HG02870 (cell line): ENCODE measurements at regions not wholly inside any gene's neighbourhood (a gene's known extent, or its start where the extent isn't known, plus 50 kb on each side); places are given as distances from the start of the nearest gene placed in this dataset.
"Not testable (repeated sequence)": the region's sequence is repeated elsewhere in the genome, so short reads cannot be mapped to it uniquely, and the experiment has no call there.

ENCODE experiments used
- ATAC-seq: cut with Tn5 transposase; IDR thresholded peaks from one replicate; pipeline ENCODE4 v1.9.1; 2021; ENCODE audit warnings: mild to moderate bottlenecking, moderate library complexity; ENCODE audit not compliant: unreplicated experiment

- ATAC-seq, result no peak
Observed at GRCh38 chr1:213452501-213452900, 401.5 kb downstream of the RPS6KC1 start.

DNA sequence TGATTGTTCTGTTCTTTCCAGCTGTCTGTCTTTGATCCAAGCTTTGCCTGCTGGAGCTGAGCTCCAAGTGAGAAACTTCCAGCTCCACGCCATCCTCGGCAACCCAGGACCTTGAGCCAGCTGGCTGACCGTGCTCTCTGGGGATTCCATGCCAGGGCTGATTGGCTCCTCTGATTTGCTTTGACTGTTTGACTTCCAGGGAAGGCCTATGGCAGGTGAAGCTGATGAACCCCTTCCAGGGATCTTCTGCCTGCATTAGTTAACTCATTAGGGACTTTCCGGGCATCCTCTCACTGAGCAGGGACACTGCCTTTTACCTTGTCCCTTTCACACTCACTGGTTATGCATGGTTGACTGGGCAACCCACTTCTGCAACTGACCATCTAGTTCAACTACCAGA lies 406.1 kb downstream of the RPS6KC1 start:
- ATAC-seq, result no peak

- ATAC-seq, result no peak
Observed at GRCh38 chr1:213457733-213458132, 406.7 kb downstream of the RPS6KC1 start.

GRCh38 chr1:213462374-213462773 lies 411.3 kb downstream of the RPS6KC1 start:
- ATAC-seq, result not testable (repeated sequence)

DNA sequence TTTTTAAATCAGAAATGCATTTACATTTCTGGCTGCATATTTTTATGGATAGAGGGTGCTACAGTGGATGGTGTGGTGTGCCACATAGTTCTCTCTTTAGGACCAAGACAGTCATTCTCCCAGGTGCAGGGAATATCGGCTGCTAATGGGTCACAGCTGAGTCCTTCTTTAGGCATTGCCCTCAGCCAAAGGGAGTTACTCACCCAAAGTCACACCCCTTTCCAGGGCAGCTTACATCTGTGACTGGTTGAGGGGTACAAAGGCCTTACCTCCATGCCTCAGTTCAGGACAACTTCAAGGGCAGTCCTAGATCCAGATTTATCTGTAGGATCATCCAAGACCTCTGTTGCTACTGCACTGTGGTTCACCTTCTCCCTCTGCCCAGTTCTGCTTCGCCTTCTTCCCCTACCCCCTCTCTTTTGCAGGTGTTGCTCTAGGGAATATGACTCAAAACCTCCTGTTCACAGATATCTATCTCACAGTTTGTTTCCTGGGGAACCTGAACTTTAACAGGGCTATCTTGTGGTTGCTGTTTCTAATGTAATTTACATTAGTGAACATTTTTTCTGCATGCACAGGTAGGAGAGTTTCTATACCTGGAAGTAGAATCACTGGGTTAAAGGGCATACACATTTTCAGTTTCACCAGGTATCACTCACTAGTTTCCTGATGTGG lies 413.9 kb downstream of the RPS6KC1 start:
- no peak for ATAC-seq

DNA sequence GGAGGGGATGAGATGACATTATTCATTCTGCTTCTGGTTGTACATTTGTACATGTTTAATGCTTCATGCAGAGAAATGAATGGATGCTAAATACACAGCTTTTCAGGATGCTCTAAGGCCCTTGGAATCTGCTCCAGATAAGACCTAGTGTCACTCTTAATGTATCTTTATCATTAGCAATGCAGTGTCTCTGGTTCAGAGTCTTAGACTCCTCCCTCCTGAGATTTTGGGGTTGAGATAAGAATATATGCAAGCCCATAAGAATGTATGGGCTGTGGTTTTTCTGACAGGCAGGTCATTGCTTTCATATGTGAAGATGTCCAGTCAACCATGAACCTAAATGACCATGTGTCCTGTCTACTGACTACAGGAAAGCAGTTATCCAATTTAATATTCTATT lies 415.5 kb downstream of the RPS6KC1 start:
- ATAC-seq, result no peak

GRCh38 chr1:213474054-213474453 lies 423.0 kb downstream of the RPS6KC1 start:
- no peak for ATAC-seq

GRCh38 chr1:213481395-213481794 lies 430.4 kb downstream of the RPS6KC1 start:
- ATAC-seq, result no peak

DNA sequence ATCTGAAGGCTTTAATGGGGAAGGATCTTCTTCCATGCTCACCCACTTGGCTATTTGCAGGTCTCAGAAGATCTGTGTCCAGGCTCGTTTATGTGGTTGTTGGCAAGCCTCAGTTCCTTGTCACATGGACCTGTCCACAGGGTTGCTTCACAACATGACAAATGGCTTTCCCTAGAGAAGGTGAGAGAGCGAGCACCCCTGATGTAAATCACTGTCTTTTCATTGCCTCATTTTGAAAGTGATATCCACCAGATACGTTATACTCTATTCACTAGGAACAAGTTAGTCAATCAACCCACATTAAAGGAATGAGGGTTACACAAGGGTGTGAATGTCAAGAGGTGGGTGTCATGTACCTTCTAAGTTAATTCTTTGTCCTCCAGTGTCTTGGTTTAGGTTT lies 433.3 kb downstream of the RPS6KC1 start:
- no peak for ATAC-seq

DNA sequence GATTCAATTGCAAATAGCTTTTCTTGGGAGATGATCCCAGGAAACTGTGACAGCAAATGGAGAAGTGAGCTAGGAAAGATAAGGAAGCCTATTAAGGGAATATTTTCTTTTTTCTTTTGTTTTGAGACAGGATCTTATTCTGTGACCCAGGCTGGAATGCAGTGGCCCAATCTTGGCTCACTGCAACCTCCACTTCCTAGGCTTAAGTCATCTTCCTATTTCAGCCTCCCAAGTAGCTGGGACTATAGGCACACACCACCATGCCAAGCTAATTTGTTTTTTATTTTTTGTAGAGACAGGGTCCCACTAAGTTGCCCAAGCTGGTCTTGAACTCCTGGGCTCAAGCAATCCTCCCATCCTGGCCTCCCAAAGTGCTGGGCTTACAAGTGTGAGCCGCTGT lies 433.7 kb downstream of the RPS6KC1 start:
- ATAC-seq, result no peak

- no peak for ATAC-seq
Observed at GRCh38 chr1:213486488-213486887, 435.4 kb downstream of the RPS6KC1 start.

DNA sequence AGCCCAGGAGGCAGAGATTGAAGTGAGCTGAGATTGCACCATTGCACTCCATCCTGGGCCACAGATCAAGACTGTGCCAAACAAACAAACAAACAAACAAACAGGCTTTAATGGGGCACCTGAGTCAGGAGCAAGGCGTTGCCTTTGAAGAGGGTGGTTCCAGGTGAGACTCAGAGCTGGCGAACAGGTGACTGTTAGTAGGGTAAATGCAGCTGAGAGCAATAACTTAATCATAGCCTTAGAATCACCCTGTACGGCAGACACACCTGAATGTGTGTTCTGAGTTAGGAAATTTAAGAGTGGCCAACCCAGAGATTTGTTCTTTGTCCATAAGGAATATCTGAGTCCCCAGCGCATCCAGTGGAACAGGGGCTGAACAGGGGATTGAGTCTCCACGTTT lies 440.4 kb downstream of the RPS6KC1 start:
- no peak for ATAC-seq

- no peak for ATAC-seq
Observed at GRCh38 chr1:213492161-213493041, 441.4 kb downstream of the RPS6KC1 start.

GRCh38 chr1:213499444-213499843 lies 448.4 kb downstream of the RPS6KC1 start:
- ATAC-seq, result no peak

DNA sequence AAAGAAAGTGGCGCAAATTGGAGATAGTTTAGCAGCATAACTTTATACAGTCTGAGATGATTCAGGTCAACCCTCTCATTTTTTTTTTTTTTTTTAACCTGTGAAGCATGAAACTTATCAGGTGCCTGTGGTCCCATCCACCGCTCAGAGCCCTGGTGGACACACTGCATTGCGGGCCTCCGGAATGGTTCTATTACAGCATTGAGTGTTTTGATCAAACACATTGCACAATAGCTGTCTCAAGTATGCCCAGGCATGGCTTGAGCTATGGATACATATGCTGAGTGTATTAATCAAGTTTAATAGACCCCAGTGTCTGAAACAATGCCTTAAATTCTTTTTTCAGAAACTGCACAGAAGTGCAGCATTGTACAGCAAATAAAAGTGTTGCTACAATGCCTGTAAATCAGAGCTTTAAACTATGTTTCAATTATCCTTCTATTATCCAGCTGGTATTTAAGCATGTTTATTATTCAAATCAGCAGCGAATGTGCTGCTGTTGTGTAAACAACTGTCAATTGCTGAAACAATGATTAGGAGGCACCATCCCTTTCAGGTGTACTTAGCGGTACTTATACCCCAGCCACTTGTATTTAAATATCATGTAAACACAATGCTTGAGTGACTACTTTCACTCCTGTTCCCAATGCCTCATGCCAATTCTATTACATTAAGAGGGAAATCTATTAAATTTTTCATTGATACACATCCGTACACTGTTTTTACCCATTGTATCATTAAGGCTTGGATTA lies 456.6 kb downstream of the RPS6KC1 start:
- no peak for ATAC-seq

DNA sequence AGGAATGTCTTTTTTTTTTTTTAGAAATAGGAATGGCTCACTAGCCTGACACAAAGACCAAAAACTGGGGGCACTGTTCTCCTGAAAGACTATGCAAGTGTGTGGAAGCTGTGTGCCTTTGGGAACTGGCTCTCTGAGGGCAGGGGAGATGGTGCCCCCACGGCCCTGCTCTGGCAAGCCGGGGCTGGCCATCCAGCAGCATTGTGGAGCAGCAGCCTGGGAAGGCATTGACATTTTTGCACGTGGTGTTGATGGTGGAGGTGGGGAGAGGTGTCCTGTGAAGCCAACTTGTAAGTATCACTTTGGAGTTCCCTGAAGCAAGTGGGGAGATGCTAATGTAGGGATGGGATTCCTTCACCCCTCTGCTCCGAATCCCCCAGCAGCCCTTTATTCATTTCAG lies 460.1 kb downstream of the RPS6KC1 start:
- ATAC-seq, result no peak

DNA sequence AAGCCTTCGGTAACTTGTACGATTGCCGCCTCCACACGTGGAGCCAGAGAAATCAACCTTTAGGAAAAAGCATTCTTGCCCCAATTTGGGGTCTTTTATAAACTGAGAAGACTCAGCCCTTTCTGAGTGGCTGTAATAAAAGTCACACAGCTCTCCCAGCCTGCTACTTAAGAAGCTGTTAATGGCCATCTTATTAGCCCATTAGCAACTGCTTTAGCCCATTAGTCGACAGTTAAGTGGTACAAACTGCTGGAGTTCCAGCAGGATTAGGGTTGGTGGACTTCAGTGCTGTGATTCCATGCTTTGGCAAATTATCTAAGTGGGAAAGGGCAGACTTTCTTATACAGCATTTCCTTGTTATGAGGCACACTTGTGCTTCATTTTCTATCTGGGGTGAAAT lies 461.3 kb downstream of the RPS6KC1 start:
- ATAC-seq, result no peak

GRCh38 chr1:213513006-213513405 lies 462.0 kb downstream of the RPS6KC1 start:
- no peak for ATAC-seq

DNA sequence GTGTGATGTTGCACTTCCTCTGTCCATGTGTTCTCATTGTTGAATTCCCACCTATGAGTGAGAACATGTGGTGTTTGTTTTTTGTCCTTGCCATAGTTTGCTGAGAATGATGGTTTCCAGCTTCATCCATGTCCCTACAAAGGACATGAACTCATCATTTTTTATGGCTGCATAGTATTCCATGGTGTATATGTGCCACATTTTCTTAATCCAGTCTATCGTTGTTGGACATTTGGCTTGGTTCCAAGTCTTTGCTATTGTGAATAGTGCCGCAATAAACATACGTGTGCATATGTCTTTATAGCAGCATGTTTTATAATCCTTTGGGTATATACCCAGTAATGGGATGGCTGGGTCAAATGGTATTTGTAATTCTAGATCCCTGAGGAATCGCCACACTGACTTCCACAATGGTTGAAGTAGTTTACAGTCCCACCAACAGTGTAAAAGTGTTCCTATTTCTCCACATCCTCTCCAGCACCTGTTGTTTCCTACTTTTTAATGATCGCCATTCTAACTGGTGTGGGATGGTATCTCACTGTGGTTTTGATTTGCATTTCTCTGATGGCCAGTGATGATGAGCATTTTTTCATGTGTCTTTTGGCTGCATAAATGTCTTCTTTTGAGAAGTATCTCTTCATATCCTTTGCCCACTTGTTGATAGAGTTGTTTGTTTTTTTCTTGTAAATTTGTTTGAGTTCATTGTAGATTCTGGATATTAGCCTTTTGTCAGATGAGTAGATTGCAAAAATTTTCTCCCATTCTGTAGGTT lies 463.6 kb downstream of the RPS6KC1 start:
- not testable (repeated sequence) for ATAC-seq

GRCh38 chr1:213519098-213519497 lies 468.1 kb downstream of the RPS6KC1 start:
- ATAC-seq, result no peak

DNA sequence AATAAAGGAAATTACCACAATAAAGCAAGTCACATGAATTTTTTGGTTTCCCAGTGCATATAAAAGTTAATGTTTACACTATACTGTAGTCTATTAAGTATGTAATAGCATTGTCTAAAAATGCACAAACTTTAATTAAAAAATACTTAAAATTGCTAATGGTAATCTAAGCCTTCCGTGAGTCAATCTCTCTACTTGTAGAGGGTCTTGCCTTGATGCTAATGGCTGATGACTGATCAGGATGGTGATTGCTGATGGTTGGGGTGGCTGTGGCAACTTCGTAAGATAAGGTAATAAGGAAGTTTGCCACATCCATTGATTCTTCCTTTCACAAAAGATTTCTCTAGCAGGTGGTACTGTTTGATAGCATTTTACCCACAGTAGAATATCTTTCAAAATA lies 466.6 kb upstream of the PROX1 start:
- no peak for ATAC-seq
